Loucy (cell line): ENCODE measurements at regions not wholly inside any gene's neighbourhood (a gene's known extent, or its start where the extent isn't known, plus 50 kb on each side); places are given as distances from the start of the nearest gene placed in this dataset.

Experiments used
- EZH2phosphoT487 ChIP-seq: fragments of 200-600 bp; IDR thresholded peaks from 2 replicates; pipeline ENCODE4 v1.6.1; 2018; ENCODE audit warnings: antibody characterized with exemption, mild to moderate bottlenecking, moderate library complexity, borderline replicate concordance
- TF ChIP-seq, protein P1 (sequence below): fragments of 200-600 bp; sonication (generic); conservative IDR thresholded peaks from 2 replicates; pipeline ENCODE4 v1.5.1; 2014; ENCODE audit warnings: mild to moderate bottlenecking, antibody characterized with exemption, low read length

DNA sequence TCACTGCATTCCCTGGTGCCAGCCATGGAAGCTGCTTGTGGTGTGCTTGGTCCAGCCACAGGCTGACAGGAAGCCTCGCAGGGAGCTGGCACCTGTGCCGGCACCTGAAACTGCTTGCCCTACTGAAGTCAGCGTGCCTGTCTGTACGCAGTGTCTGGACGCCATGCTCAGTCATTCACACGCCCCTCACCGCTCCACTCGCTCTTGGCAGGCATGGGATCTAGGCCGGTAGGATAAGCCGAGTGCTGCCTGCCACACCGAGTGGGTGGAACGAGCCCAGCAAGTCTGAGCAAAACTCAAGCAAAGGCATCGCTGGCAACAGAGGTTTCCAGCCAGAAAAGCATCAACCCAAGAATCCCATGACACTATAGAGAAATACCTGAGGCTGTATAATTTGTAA, 350.6 kb downstream of the CDH11 start:
- TF ChIP-seq, protein P1, sequence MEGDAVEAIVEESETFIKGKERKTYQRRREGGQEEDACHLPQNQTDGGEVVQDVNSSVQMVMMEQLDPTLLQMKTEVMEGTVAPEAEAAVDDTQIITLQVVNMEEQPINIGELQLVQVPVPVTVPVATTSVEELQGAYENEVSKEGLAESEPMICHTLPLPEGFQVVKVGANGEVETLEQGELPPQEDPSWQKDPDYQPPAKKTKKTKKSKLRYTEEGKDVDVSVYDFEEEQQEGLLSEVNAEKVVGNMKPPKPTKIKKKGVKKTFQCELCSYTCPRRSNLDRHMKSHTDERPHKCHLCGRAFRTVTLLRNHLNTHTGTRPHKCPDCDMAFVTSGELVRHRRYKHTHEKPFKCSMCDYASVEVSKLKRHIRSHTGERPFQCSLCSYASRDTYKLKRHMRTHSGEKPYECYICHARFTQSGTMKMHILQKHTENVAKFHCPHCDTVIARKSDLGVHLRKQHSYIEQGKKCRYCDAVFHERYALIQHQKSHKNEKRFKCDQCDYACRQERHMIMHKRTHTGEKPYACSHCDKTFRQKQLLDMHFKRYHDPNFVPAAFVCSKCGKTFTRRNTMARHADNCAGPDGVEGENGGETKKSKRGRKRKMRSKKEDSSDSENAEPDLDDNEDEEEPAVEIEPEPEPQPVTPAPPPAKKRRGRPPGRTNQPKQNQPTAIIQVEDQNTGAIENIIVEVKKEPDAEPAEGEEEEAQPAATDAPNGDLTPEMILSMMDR, result no peak
- TF ChIP-seq EZH2phosphoT487, result no peak
